C4-2B (cell line): ENCODE measurements at regions not wholly inside any gene's neighbourhood (a gene's known extent, or its start where the extent isn't known, plus 50 kb on each side); places are given as distances from the start of the nearest gene placed in this dataset.

Source experiments
- H3K27ac ChIP-seq: fragments of 450-650 bp; 2 replicates; pipeline ENCODE4 v1.5.1; 2017
- CTCF ChIP-seq: fragments of 450-650 bp; conservative IDR thresholded peaks from 2 replicates; pipeline ENCODE4 v1.5.1; 2017; ENCODE audit warnings: mild to moderate bottlenecking
- ZFX ChIP-seq: fragments of 450-650 bp; IDR thresholded peaks from 2 replicates; pipeline ENCODE4 v1.6.1; 2017

GRCh38 chr3:10601151-10601856 is 95.9 kb upstream of the ATP2B2 start:
- no peak for TF ChIP-seq CTCF
- no peak for TF ChIP-seq ZFX
- no peak overlapping the region for H3K27ac ChIP-seq

GRCh38 chr3:10601857-10602230 is 96.5 kb upstream of the ATP2B2 start:
- TF ChIP-seq ZFX = no peak
- no peak overlapping the region for H3K27ac ChIP-seq

- no peak overlapping the region for H3K27ac ChIP-seq
- TF ChIP-seq CTCF (no peak), ZFX (no peak)
These were observed 96.9 kb upstream of the ATP2B2 start for GRCh38 chr3:10602271-10602670.

- TF ChIP-seq ZFX (no peak), CTCF (no peak)
- no peak overlapping the region for H3K27ac ChIP-seq
These were observed 97.7 kb upstream of the ATP2B2 start for GRCh38 chr3:10602769-10603768.

- H3K27ac ChIP-seq = no peak overlapping the region
- no peak for TF ChIP-seq CTCF
- TF ChIP-seq ZFX = no peak
These were observed 103.7 kb upstream of the ATP2B2 start for GRCh38 chr3:10609134-10609533.

GRCh38 chr3:10614168-10614567 is 108.8 kb upstream of the ATP2B2 start:
- H3K27ac ChIP-seq = no peak overlapping the region
- TF ChIP-seq CTCF = no peak
- no peak for TF ChIP-seq ZFX

GRCh38 chr3:10615715-10616114 is 110.3 kb upstream of the ATP2B2 start:
- no peak overlapping the region for H3K27ac ChIP-seq
- no peak for TF ChIP-seq CTCF
- no peak for TF ChIP-seq ZFX
